ENCODE measurements at regions not wholly inside any gene's neighbourhood (a gene's known extent, or its start where the extent isn't known, plus 50 kb on each side); places are given as distances from the start of the nearest gene placed in this dataset.

- no peak for DNase-seq
These were observed 166.9 kb upstream of the DIO2 start for GRCh38 chr14:80378084-80378690.

GRCh38 chr14:80364816-80365215 lies 153.5 kb upstream of the DIO2 start:
- DNase-seq, result no peak

- DNase-seq, result peak; percentile 32
These were observed 153.0 kb upstream of the DIO2 start for GRCh38 chr14:80364274-80364673.

GRCh38 chr14:80358112-80358511 lies 146.8 kb upstream of the DIO2 start:
- DNase-seq, result no peak

GRCh38 chr14:80356413-80356812 lies 145.1 kb upstream of the DIO2 start:
- DNase-seq, result peak; percentile 34

GRCh38 chr14:80354860-80355581 lies 143.7 kb upstream of the DIO2 start:
- no peak for DNase-seq

- DNase-seq, result no peak
These were observed 141.2 kb upstream of the DIO2 start for GRCh38 chr14:80352471-80352870.

GRCh38 chr14:80350707-80351106 lies 139.4 kb upstream of the DIO2 start:
- DNase-seq, result no peak

- no peak for DNase-seq
These were observed 135.1 kb upstream of the DIO2 start for GRCh38 chr14:80346395-80346794.

GRCh38 chr14:80344208-80344607 lies 132.9 kb upstream of the DIO2 start:
- no peak for DNase-seq

- no peak for DNase-seq
These were observed 125.4 kb upstream of the DIO2 start for GRCh38 chr14:80336608-80337106.

GRCh38 chr14:80325688-80326087 lies 114.4 kb upstream of the DIO2 start:
- DNase-seq, result no peak

GRCh38 chr14:80325112-80325511 lies 113.8 kb upstream of the DIO2 start:
- DNase-seq, result no peak

- no peak for DNase-seq
These were observed 113.3 kb upstream of the DIO2 start for GRCh38 chr14:80324649-80325048.

- no peak for DNase-seq
These were observed 111.8 kb upstream of the DIO2 start for GRCh38 chr14:80323038-80323665.

- no peak for DNase-seq
These were observed 105.1 kb upstream of the DIO2 start for GRCh38 chr14:80316441-80316840.

- DNase-seq, result no peak
These were observed 104.4 kb upstream of the DIO2 start for GRCh38 chr14:80315681-80316080.

- DNase-seq, result no peak
These were observed 102.5 kb upstream of the DIO2 start for GRCh38 chr14:80313806-80314205.

GRCh38 chr14:80310938-80311750 lies 99.8 kb upstream of the DIO2 start:
- peak; percentile 25 for DNase-seq

GRCh38 chr14:80304125-80304766 lies 92.9 kb upstream of the DIO2 start:
- no peak for DNase-seq

- no peak for DNase-seq
These were observed 89.0 kb upstream of the DIO2 start for GRCh38 chr14:80300351-80300750.

GRCh38 chr14:80298491-80299017 lies 87.2 kb upstream of the DIO2 start:
- no peak for DNase-seq
